Neural progenitor cell (in vitro differentiated cells): ENCODE measurements at regions not wholly inside any gene's neighbourhood (a gene's known extent, or its start where the extent isn't known, plus 50 kb on each side); places are given as distances from the start of the nearest gene placed in this dataset.
A peak's percentile ranks its signal among the peaks of the same experiment; 100 is the strongest.

ENCODE experiments used
- DNase-seq: peaks from one replicate; pipeline ENCODE4 v3.0.0-alpha.2; 2016; ENCODE audit warnings: low spot score
- H2AFZ ChIP-seq: fragments of 200-600 bp; sonication (generic); replicated peaks from 2 replicates; pipeline ENCODE4 v1.6.1; 2016; ENCODE audit warnings: antibody characterized with exemption
- H3F3A ChIP-seq: fragments of 200-600 bp; sonication (generic); 2 replicates; pipeline ENCODE4 v1.6.1; 2016; ENCODE audit warnings: antibody characterized with exemption, low read depth
- H3K27ac ChIP-seq: fragments of 200-600 bp; sonication (generic); 2 replicates; pipeline ENCODE4 v1.5.1; 2016; ENCODE audit warnings: mild to moderate bottlenecking
- H3K27me3 ChIP-seq: fragments of 200-600 bp; sonication (generic); 2 replicates; pipeline ENCODE4 v1.6.1; 2016; ENCODE audit warnings: mild to moderate bottlenecking, moderate library complexity
- H3K36me3 ChIP-seq: fragments of 200-600 bp; sonication (generic); 2 replicates; pipeline ENCODE4 v1.5.1; 2016
- H3K4me1 ChIP-seq: fragments of 200-600 bp; sonication (generic); 2 replicates; pipeline ENCODE4 v1.6.1; 2016; ENCODE audit warnings: mixed run types
- H3K4me2 ChIP-seq: fragments of 200-600 bp; sonication (generic); 2 replicates; pipeline ENCODE4 v1.6.1; 2016
- H3K4me3 ChIP-seq: fragments of 200-600 bp; sonication (generic); 2 replicates; pipeline ENCODE4 v1.5.1; 2016
- H3K79me2 ChIP-seq: fragments of 200-600 bp; sonication (generic); 2 replicates; pipeline ENCODE4 v1.6.1; 2016; ENCODE audit warnings: low read depth
- H3K9ac ChIP-seq: fragments of 200-600 bp; sonication (generic); 2 replicates; pipeline ENCODE4 v1.6.1; 2016
- H3K9me3 ChIP-seq: fragments of 200-600 bp; sonication (generic); 2 replicates; pipeline ENCODE4 v1.5.1; 2016; ENCODE audit warnings: low read depth
- H4K20me1 ChIP-seq: fragments of 200-600 bp; sonication (generic); 2 replicates; pipeline ENCODE4 v1.6.1; 2016; ENCODE audit warnings: low read depth
- H3K27ac Mint-ChIP-seq: 3 replicates; pipeline ENCODE4 v1.8.0; 2021; ENCODE audit warnings: mixed read lengths
- H3K27me3 Mint-ChIP-seq: 2 replicates; pipeline ENCODE4 v1.8.0; 2022; ENCODE audit warnings: low read depth, mild to moderate bottlenecking, inconsistent platforms, moderate library complexity, mixed read lengths; ENCODE audit not compliant: insufficient read depth
- H3K36me3 Mint-ChIP-seq: 3 replicates; pipeline ENCODE4 v1.8.0; 2021; ENCODE audit warnings: mixed read lengths
- H3K4me1 Mint-ChIP-seq: 3 replicates; pipeline ENCODE4 v1.8.0; 2021; ENCODE audit warnings: mixed read lengths
- H3K4me3 Mint-ChIP-seq: 3 replicates; pipeline ENCODE4 v1.8.0; 2021; ENCODE audit warnings: mild to moderate bottlenecking, moderate library complexity, mixed read lengths
- H3K9me3 Mint-ChIP-seq: 3 replicates; pipeline ENCODE4 v1.8.0; 2020; ENCODE audit warnings: mixed read lengths
- CTCF ChIP-seq: fragments of 200-600 bp; sonication (generic); IDR thresholded peaks from 2 replicates; pipeline ENCODE4 v1.5.1; 2017; ENCODE audit warnings: antibody characterized with exemption, mild to moderate bottlenecking
- EZH2 ChIP-seq: fragments of 200-600 bp; sonication (generic); IDR thresholded peaks from 2 replicates; pipeline ENCODE4 v1.6.1; 2017; ENCODE audit warnings: antibody characterized with exemption, mild to moderate bottlenecking, moderate library complexity
- EZH2phosphoT487 ChIP-seq: fragments of 200-600 bp; sonication (generic); IDR thresholded peaks from 2 replicates; pipeline ENCODE4 v1.6.1; 2017; ENCODE audit warnings: antibody characterized with exemption

- Histone ChIP-seq H2AFZ (no peak overlapping the region), H3K9me3 (no peaks in the 10 kb centered on the region), H3K4me2 (peak overlapping the region; percentile 89), H3K4me1 (peaks cover 43% of the 10 kb centered on the region), H3K27ac (no peak overlapping the region), H3K4me3 (no peak overlapping the region), H3K79me2 (no peaks in the 10 kb centered on the region), H3K9ac (no peak overlapping the region), H3F3A (peaks cover 45% of the 10 kb centered on the region), H3K27me3 (peaks cover 98% of the 10 kb centered on the region), H4K20me1 (peaks cover 70% of the 10 kb centered on the region), H3K36me3 (no peaks in the 10 kb centered on the region)
- Mint-ChIP-seq H3K4me3 (peak overlapping the region; percentile 94), H3K9me3 (no peaks in the 10 kb centered on the region), H3K36me3 (no peaks in the 10 kb centered on the region), H3K27ac (peak overlapping the region; percentile 88), H3K4me1 (peaks cover 64% of the 10 kb centered on the region), H3K27me3 (peaks cover 10% of the 10 kb centered on the region)
- DNase-seq, result peak; percentile 41
- TF ChIP-seq EZH2, result no peak
- TF ChIP-seq CTCF, result no peak
- no peak for TF ChIP-seq EZH2phosphoT487
These were observed 67.2 kb upstream of the PTGR2 start for GRCh38 chr14:73784181-73784987.

- Histone ChIP-seq H3K9me3 (no peaks in the 10 kb centered on the region), H3K27ac (no peak overlapping the region), H3K4me2 (peak overlapping the region; percentile 33), H3K27me3 (peaks cover 98% of the 10 kb centered on the region), H3K4me3 (no peak overlapping the region), H3K79me2 (no peaks in the 10 kb centered on the region), H3K9ac (no peak overlapping the region), H2AFZ (no peak overlapping the region), H3K36me3 (no peaks in the 10 kb centered on the region), H3K4me1 (peaks cover 43% of the 10 kb centered on the region), H3F3A (peaks cover 45% of the 10 kb centered on the region), H4K20me1 (peaks cover 72% of the 10 kb centered on the region)
- TF ChIP-seq EZH2, result no peak
- TF ChIP-seq EZH2phosphoT487, result peak; percentile 94
- Mint-ChIP-seq H3K27me3 (peaks cover 10% of the 10 kb centered on the region), H3K4me3 (peak overlapping the region; percentile 94), H3K9me3 (no peaks in the 10 kb centered on the region), H3K4me1 (peaks cover 54% of the 10 kb centered on the region), H3K27ac (peak overlapping the region; percentile 42), H3K36me3 (peaks cover 2% of the 10 kb centered on the region)
- DNase-seq, result peak; percentile 96
These were observed 68.4 kb upstream of the PTGR2 start for GRCh38 chr14:73783107-73783727.

GRCh38 chr14:73782623-73783022 lies 68.4 kb upstream of the PNMA1 start:
- Histone ChIP-seq H2AFZ (no peak overlapping the region), H4K20me1 (peaks cover 76% of the 10 kb centered on the region), H3K9me3 (no peaks in the 10 kb centered on the region), H3K36me3 (no peaks in the 10 kb centered on the region), H3K27me3 (peaks cover 98% of the 10 kb centered on the region), H3F3A (peaks cover 45% of the 10 kb centered on the region), H3K79me2 (no peaks in the 10 kb centered on the region), H3K9ac (no peak overlapping the region), H3K4me1 (peaks cover 41% of the 10 kb centered on the region), H3K27ac (no peak overlapping the region), H3K4me3 (no peak overlapping the region), H3K4me2 (peak overlapping the region; percentile 33)
- H3K9me3 Mint-ChIP-seq, result no peaks in the 10 kb centered on the region
- no peak for TF ChIP-seq EZH2phosphoT487
- no peak for DNase-seq
- peaks cover 14% of the 10 kb centered on the region for H3K27me3 Mint-ChIP-seq
- peaks cover 2% of the 10 kb centered on the region for H3K36me3 Mint-ChIP-seq
- H3K4me3 Mint-ChIP-seq, result peak overlapping the region; percentile 24
- H3K27ac Mint-ChIP-seq, result no peak overlapping the region
- H3K4me1 Mint-ChIP-seq, result peaks cover 49% of the 10 kb centered on the region

GRCh38 chr14:73780896-73781295 lies 66.7 kb upstream of the PNMA1 start:
- no peak overlapping the region for H3K27ac ChIP-seq
- H3F3A ChIP-seq, result peaks cover 37% of the 10 kb centered on the region
- Mint-ChIP-seq H3K4me3 (no peak overlapping the region), H3K27ac (no peak overlapping the region), H3K27me3 (peaks cover 15% of the 10 kb centered on the region), H3K4me1 (peaks cover 48% of the 10 kb centered on the region), H3K36me3 (peaks cover 2% of the 10 kb centered on the region), H3K9me3 (no peaks in the 10 kb centered on the region)
- H3K79me2 ChIP-seq, result no peaks in the 10 kb centered on the region
- H4K20me1 ChIP-seq, result peaks cover 76% of the 10 kb centered on the region
- peaks cover 31% of the 10 kb centered on the region for H3K4me1 ChIP-seq
- DNase-seq, result no peak
- TF ChIP-seq CTCF, result no peak
- TF ChIP-seq EZH2, result no peak
- no peak for TF ChIP-seq EZH2phosphoT487
- H3K27me3 ChIP-seq, result peaks cover 98% of the 10 kb centered on the region
- no peak overlapping the region for H2AFZ ChIP-seq
- no peak overlapping the region for H3K9ac ChIP-seq
- H3K4me3 ChIP-seq, result no peak overlapping the region
- no peaks in the 10 kb centered on the region for H3K9me3 ChIP-seq
- H3K4me2 ChIP-seq, result no peak overlapping the region
- no peaks in the 10 kb centered on the region for H3K36me3 ChIP-seq
